Mesenchymal stem cell (in vitro differentiated cells and primary cell): ENCODE measurements at regions not wholly inside any gene's neighbourhood (a gene's known extent, or its start where the extent isn't known, plus 50 kb on each side); places are given as distances from the start of the nearest gene placed in this dataset.

ENCODE experiments used
- DNase-seq: peaks from one replicate; pipeline ENCODE4 v3.0.0-alpha.2; 2013
- H2AFZ ChIP-seq: one replicate; pipeline ENCODE4 v1.6.1; 2013; ENCODE audit warnings: low read depth, mild to moderate bottlenecking, control low read depth, inconsistent platforms, low read length, moderate library complexity
- H2AK5ac ChIP-seq: 2 replicates; pipeline ENCODE4 v1.6.1; 2013; ENCODE audit warnings: low read length, moderate library complexity, mild to moderate bottlenecking, inconsistent platforms; ENCODE audit not compliant: severe bottlenecking
- H2BK120ac ChIP-seq: one replicate; pipeline ENCODE4 v1.6.1; 2013; ENCODE audit warnings: low read depth, mild to moderate bottlenecking, inconsistent platforms, low read length, moderate library complexity
- H2BK12ac ChIP-seq, 2 experiments: one replicate each; pipeline ENCODE4 v1.6.1; 2013; ENCODE audit warnings: inconsistent platforms in 2 of 2, low read length in 2 of 2, mild to moderate bottlenecking in 2 of 2, moderate library complexity in 2 of 2, control low read depth in 1 of 2
- H2BK15ac ChIP-seq: one replicate; pipeline ENCODE4 v1.6.1; 2013; ENCODE audit warnings: mild to moderate bottlenecking, low read depth, inconsistent platforms; ENCODE audit not compliant: poor library complexity, severe bottlenecking
- H2BK5ac ChIP-seq: 2 replicates; pipeline ENCODE4 v1.6.1; 2013; ENCODE audit warnings: low read depth, mild to moderate bottlenecking, low read length, control low read depth, inconsistent platforms; ENCODE audit not compliant: poor library complexity, severe bottlenecking
- H3K14ac ChIP-seq, 2 experiments: one replicate each; pipeline ENCODE4 v1.6.1; 2013; ENCODE audit warnings: inconsistent platforms in 2 of 2, low read length in 2 of 2, control low read depth in 1 of 2, mild to moderate bottlenecking in 1 of 2, moderate library complexity in 1 of 2
- H3K18ac ChIP-seq, 2 experiments: one replicate each; pipeline ENCODE4 v1.6.1; 2013; ENCODE audit warnings: inconsistent platforms in 2 of 2, low read length in 2 of 2, control low read depth in 1 of 2, low read depth in 1 of 2, mild to moderate bottlenecking in 1 of 2
- H3K23ac ChIP-seq, 2 experiments: one replicate each; pipeline ENCODE4 v1.6.1; 2013; ENCODE audit warnings: inconsistent platforms in 2 of 2, low read length in 2 of 2, mild to moderate bottlenecking in 2 of 2, moderate library complexity in 2 of 2, control low read depth in 1 of 2
- H3K27ac ChIP-seq: 2 replicates; pipeline ENCODE4 v1.5.1; 2013; ENCODE audit warnings: mild to moderate bottlenecking, moderate library complexity, low read length, control low read depth, inconsistent platforms; ENCODE audit not compliant: poor library complexity, severe bottlenecking
- H3K27me3 ChIP-seq, 2 experiments: 2 replicates each; pipeline versions ENCODE4 v1.6.1 to v1.7.0; 2013; ENCODE audit warnings: low read length in 2 of 2, mild to moderate bottlenecking in 2 of 2, moderate library complexity in 2 of 2, control low read depth in 1 of 2, inconsistent platforms in 1 of 2; ENCODE audit not compliant: control insufficient read depth in 1 of 2, insufficient read depth in 1 of 2
- H3K36me3 ChIP-seq, 2 experiments: 2 replicates each; pipeline versions ENCODE4 v1.6.1 to v1.7.0; 2013; ENCODE audit warnings: low read length in 2 of 2, control low read depth in 1 of 2, inconsistent platforms in 1 of 2, low read depth in 1 of 2, mild to moderate bottlenecking in 1 of 2; ENCODE audit not compliant: insufficient read depth in 2 of 2, control insufficient read depth in 1 of 2
- H3K4ac ChIP-seq, 2 experiments: one replicate each; pipeline ENCODE4 v1.6.1; 2013; ENCODE audit warnings: inconsistent platforms in 2 of 2, low read length in 2 of 2, mild to moderate bottlenecking in 2 of 2, moderate library complexity in 2 of 2, control low read depth in 1 of 2, low read depth in 1 of 2
- H3K4me1 ChIP-seq: 2 replicates; pipeline ENCODE4 v1.6.1; 2013; ENCODE audit warnings: low read depth, low read length, control low read depth; ENCODE audit not compliant: control insufficient read depth, insufficient read depth
- H3K4me2 ChIP-seq: 2 replicates; pipeline ENCODE4 v1.6.1; 2013; ENCODE audit warnings: low read length, mild to moderate bottlenecking, inconsistent platforms; ENCODE audit not compliant: poor library complexity, severe bottlenecking
- H3K4me3 ChIP-seq, 2 experiments: 2 replicates each; pipeline versions ENCODE4 v1.5.1 to v1.7.0; 2013; ENCODE audit warnings: low read length in 2 of 2, mild to moderate bottlenecking in 2 of 2, control low read depth in 1 of 2, low read depth in 1 of 2; ENCODE audit not compliant: insufficient read depth in 1 of 2
- H3K79me1 ChIP-seq: replicated peaks from 2 replicates; pipeline ENCODE4 v1.6.1; 2013; ENCODE audit warnings: mild to moderate bottlenecking, control low read depth, low read length, inconsistent platforms; ENCODE audit not compliant: poor library complexity, severe bottlenecking
- H3K9ac ChIP-seq: 2 replicates; pipeline ENCODE4 v1.7.0; 2013; ENCODE audit warnings: mild to moderate bottlenecking, low read length, moderate library complexity
- H3K9me3 ChIP-seq: 2 replicates; pipeline ENCODE4 v1.7.0; 2013; ENCODE audit warnings: mild to moderate bottlenecking, low read length; ENCODE audit not compliant: control insufficient read depth
- H4K8ac ChIP-seq: one replicate; pipeline ENCODE4 v1.6.1; 2013; ENCODE audit warnings: inconsistent platforms, mild to moderate bottlenecking, low read length, moderate library complexity
- H4K91ac ChIP-seq: one replicate; pipeline ENCODE4 v1.6.1; 2013; ENCODE audit warnings: mild to moderate bottlenecking, low read length, inconsistent platforms
- WGBS: methylation state at CpG from one replicate; pipeline ENCODE4 v1.1.7; 2013; ENCODE audit warnings: mixed read lengths; 5-methylcytosine and 5-hydroxymethylcytosine counted together

DNA sequence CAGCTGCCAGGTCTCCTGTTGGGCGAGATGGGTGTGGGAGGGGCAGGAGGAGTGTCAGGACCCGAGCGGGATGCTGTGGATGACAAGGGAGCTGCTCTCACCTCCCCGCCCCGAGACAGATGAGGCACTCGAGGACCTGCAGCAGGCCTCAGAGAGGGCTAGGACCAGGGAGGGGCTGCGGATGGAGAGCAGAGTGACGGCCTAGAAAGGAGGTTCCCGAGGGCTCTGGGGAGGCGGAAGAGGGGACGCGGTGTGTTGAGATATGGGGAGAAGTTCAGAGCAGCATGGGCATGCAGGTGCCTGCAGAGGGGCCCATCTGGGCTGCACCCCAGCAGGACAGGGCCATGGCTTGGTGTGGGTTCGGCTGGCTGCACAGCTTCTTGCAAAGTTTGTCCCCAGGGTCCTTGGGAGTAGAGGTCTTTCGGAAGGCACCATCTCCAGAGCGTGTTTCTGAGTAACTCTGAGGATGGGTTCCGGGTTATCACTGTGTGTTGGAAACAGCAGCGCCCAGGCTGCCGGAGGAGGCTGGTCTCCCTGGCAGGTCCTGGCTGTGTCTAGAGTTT, 104.6 kb downstream of the PAX1 start:
- H3K14ac ChIP-seq: no peak overlapping the region
- 86% methylated on average over 18 of the region's 18 CpGs for WGBS
- H3K9me3 ChIP-seq: no peaks in the 10 kb centered on the region
- no peak overlapping the region for H2BK12ac ChIP-seq
- no peak overlapping the region for H3K4me2 ChIP-seq
- H3K4me1 ChIP-seq: no peaks in the 10 kb centered on the region
- H3K23ac ChIP-seq: no peak overlapping the region
- H4K91ac ChIP-seq: no peak overlapping the region
- H2BK5ac ChIP-seq: no peak overlapping the region
- H4K8ac ChIP-seq: no peak overlapping the region
- H3K27me3 ChIP-seq: peaks cover 0 to 29% of the 10 kb centered on the region in 2 experiments
- H3K4me3 ChIP-seq: no peak overlapping the region
- no peaks in the 10 kb centered on the region for H3K36me3 ChIP-seq
- no peak overlapping the region for H2BK15ac ChIP-seq
- no peak overlapping the region for H3K4ac ChIP-seq
- no peak for DNase-seq
- H2AK5ac ChIP-seq: no peak overlapping the region
- H3K79me1 ChIP-seq: no peaks in the 10 kb centered on the region
- no peak overlapping the region for H3K9ac ChIP-seq
- H3K18ac ChIP-seq: no peak overlapping the region
- H3K27ac ChIP-seq: no peak overlapping the region
- H2BK120ac ChIP-seq: no peak overlapping the region
- H2AFZ ChIP-seq: no peak overlapping the region

DNA sequence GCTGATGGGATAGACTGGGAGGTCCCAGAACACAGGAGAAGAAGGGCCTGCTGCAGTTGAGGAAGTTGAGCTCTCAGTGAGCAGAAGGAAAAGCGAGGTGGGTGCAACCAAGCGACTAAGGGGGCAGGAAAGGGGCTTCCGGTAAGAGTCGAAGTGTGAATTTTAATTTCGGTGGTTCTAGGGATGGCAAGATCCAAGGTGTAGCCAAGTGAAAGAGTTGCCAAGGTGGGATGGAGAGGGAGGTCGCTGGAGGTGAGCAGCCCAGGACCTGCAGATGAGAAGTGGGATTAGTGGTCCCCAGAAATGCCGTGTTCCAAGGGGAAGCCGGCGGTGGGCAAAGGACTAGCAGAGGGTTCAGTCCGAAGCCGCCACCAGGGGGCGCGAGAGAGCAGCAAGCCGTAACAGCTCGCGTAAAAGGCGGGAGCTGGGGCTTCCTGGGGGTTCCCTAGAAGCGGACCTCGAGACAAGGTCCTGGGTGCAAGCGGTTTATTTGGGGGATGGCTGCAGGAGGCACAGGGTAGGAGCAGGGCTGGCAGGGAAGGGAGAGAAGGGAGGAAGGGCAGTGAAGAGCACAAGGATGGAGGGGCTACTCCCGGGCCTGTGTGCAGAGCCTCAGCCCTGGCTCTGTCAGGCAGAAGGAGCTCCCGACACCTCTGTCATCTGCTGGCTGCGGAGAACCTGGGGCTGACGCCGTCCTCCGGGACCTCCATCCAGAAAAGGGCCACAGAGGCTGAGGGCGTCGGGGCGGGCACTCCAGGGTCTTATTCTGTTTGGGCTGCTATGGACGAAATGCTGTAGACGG, 103.6 kb downstream of the PAX1 start:
- Histone ChIP-seq H2AFZ (no peak overlapping the region), H3K27me3 (peaks cover 0 to 37% of the 10 kb centered on the region in 2 experiments), H3K27ac (no peak overlapping the region), H3K4me1 (no peaks in the 10 kb centered on the region), H3K4me2 (no peak overlapping the region), H2BK5ac (no peak overlapping the region), H4K8ac (no peak overlapping the region), H2BK120ac (no peak overlapping the region), H3K36me3 (no peaks in the 10 kb centered on the region), H4K91ac (no peak overlapping the region), H3K4ac (no peak overlapping the region), H3K18ac (no peak overlapping the region), H3K23ac (no peak overlapping the region), H2BK15ac (no peak overlapping the region), H2BK12ac (no peak overlapping the region), H2AK5ac (no peak overlapping the region), H3K14ac (no peak overlapping the region), H3K9me3 (no peaks in the 10 kb centered on the region), H3K4me3 (no peak overlapping the region), H3K79me1 (no peaks in the 10 kb centered on the region), H3K9ac (no peak overlapping the region)
- no peak for DNase-seq
- 47% methylated on average over 31 of the region's 31 CpGs for WGBS

- Histone ChIP-seq H2BK5ac (no peak overlapping the region), H3K27me3 (peaks cover 0 to 43% of the 10 kb centered on the region in 2 experiments), H3K4me1 (no peaks in the 10 kb centered on the region), H2BK15ac (no peak overlapping the region), H4K91ac (no peak overlapping the region), H3K4me2 (no peak overlapping the region), H3K9ac (no peak overlapping the region), H3K14ac (no peak overlapping the region), H3K9me3 (no peaks in the 10 kb centered on the region), H2BK12ac (no peak overlapping the region), H3K23ac (no peak overlapping the region), H3K4ac (no peak overlapping the region), H2AK5ac (no peak overlapping the region), H3K4me3 (no peak overlapping the region), H3K36me3 (no peaks in the 10 kb centered on the region), H2AFZ (no peak overlapping the region), H3K18ac (no peak overlapping the region), H3K79me1 (no peaks in the 10 kb centered on the region), H4K8ac (no peak overlapping the region), H3K27ac (no peak overlapping the region), H2BK120ac (no peak overlapping the region)
- WGBS: 73% methylated on average over 3 of the region's 3 CpGs
- DNase-seq: no peak
These were observed 102.7 kb downstream of the PAX1 start for GRCh38 chr20:21808139-21808538.

DNA sequence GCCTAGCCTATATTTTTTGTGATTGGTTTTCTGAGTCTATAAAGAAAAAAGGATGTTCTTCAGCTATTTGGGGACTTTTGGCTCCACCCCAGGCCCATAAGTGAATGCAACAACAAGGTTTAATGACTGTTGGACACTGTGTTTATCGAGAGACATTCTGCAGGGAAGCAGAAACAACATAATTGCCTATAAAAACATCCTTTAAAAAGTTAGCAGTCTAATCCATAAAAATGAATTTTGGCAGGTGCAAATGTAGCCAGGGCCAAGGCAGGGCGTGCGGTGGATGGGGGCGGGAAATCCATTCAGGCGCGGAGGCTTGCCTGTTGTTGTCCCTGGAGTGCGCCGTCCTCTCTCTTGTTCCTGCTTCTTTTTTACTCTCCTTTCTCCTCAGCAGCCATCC, 99.3 kb downstream of the PAX1 start:
- Histone ChIP-seq H3K23ac (no peak overlapping the region), H3K79me1 (no peaks in the 10 kb centered on the region), H3K4me1 (no peaks in the 10 kb centered on the region), H3K9ac (no peak overlapping the region), H3K4me3 (no peak overlapping the region), H3K4me2 (no peak overlapping the region), H3K14ac (no peak overlapping the region), H3K36me3 (no peaks in the 10 kb centered on the region), H3K18ac (no peak overlapping the region), H3K27me3 (peaks cover 0 to 49% of the 10 kb centered on the region in 2 experiments), H2AFZ (no peak overlapping the region), H2BK12ac (no peak overlapping the region), H3K9me3 (no peaks in the 10 kb centered on the region), H2BK120ac (no peak overlapping the region), H2AK5ac (no peak overlapping the region), H3K4ac (no peak overlapping the region), H2BK5ac (no peak overlapping the region), H4K8ac (no peak overlapping the region), H2BK15ac (no peak overlapping the region), H4K91ac (no peak overlapping the region), H3K27ac (no peak overlapping the region)
- 79% methylated on average over 6 of the region's 8 CpGs for WGBS
- DNase-seq: no peak
